GM12878 (cell line): ENCODE measurements at regions not wholly inside any gene's neighbourhood (a gene's known extent, or its start where the extent isn't known, plus 50 kb on each side); places are given as distances from the start of the nearest gene placed in this dataset.

Source experiments
- ATAC-seq: fragments of 200-7000 bp; cut with Tn5 transposase; 3 replicates; pipeline ENCODE4 v1.9.1; 2020; ENCODE audit warnings: mild to moderate bottlenecking, moderate library complexity
- BruUV-seq: library from RNA; stranded (reverse); fragments of 400-500 nt; replicated peaks from 2 replicates; lab custom pipeline; 2021; lab: Mats Ljungman, UMichigan
- CTCF ChIA-PET: fragments of 300-600 bp; sonication (Branson Sonifier 250); formaldehyde crosslinking; extraction: SDS; loops from one replicate; lab custom pipeline; 2021; ENCODE audit warnings: inconsistent platforms; lab: Yijun Ruan, JAX
- POLR2A ChIA-PET: fragments of 350-600 bp; formaldehyde crosslinking; extraction: SDS; loops from one replicate; lab custom pipeline; 2021; ENCODE audit warnings: inconsistent platforms; lab: Charles Lee
- RAD21 ChIA-PET: fragments of 300-600 bp; sonication (Branson Sonifier 250); formaldehyde crosslinking; loops from one replicate; lab custom pipeline; 2023; ENCODE audit warnings: antibody characterized with exemption; ENCODE audit not compliant: unreplicated experiment; lab: Charles Lee
- SMC1A ChIA-PET: fragments of 300-600 bp; sonication (Branson Sonifier 250); formaldehyde crosslinking; loops from one replicate; lab custom pipeline; 2023; ENCODE audit not compliant: unreplicated experiment, uncharacterized antibody; lab: Charles Lee
- DNase-seq: peaks from one replicate; pipeline ENCODE4 v3.0.0-alpha.2; 2011; ENCODE audit warnings: low read depth, low spot score
- FAIRE-seq: peaks from 3 replicates; lab custom pipeline; 2011; peaks lifted over from hg19 to GRCh38; lab: Jason Lieb, UNC
- H2AFZ ChIP-seq: 2 replicates; pipeline ENCODE4 v1.6.0; 2011; ENCODE audit warnings: low read depth, low read length, control low read depth; ENCODE audit not compliant: control insufficient read depth
- H3K27ac ChIP-seq: 2 replicates; pipeline ENCODE4 v1.5.1; 2011; ENCODE audit warnings: control low read depth; ENCODE audit not compliant: control insufficient read depth, insufficient read depth
- H3K27me3 ChIP-seq, 2 experiments: replicated peaks in 1 of 2; 2 replicates each; pipeline versions ENCODE4 v1.6.0 to v1.6.1; 2011; ENCODE audit warnings: low read length in 1 of 2; ENCODE audit not compliant: control insufficient read depth in 2 of 2, insufficient read depth in 2 of 2
- H3K36me3 ChIP-seq, 2 experiments: 2 replicates each; pipeline ENCODE4 v1.5.1; 2011; ENCODE audit warnings: low read length in 1 of 2; ENCODE audit not compliant: control insufficient read depth in 2 of 2, insufficient read depth in 2 of 2
- H3K4me1 ChIP-seq: 2 replicates; pipeline ENCODE4 v1.6.1; 2011; ENCODE audit warnings: mild to moderate bottlenecking, low read length, moderate library complexity, mixed read lengths; ENCODE audit not compliant: control insufficient read depth, insufficient read depth
- H3K4me2 ChIP-seq: 2 replicates; pipeline ENCODE4 v1.6.0; 2011; ENCODE audit warnings: control low read depth; ENCODE audit not compliant: control insufficient read depth, insufficient read depth
- H3K4me3 ChIP-seq: fragments of 200-600 bp; sonication (generic); 2 replicates; pipeline ENCODE4 v1.5.1; 2016
- H3K79me2 ChIP-seq: 2 replicates; pipeline ENCODE4 v1.6.0; 2011; ENCODE audit warnings: low read length; ENCODE audit not compliant: control insufficient read depth, insufficient read depth
- H3K9ac ChIP-seq: 2 replicates; pipeline ENCODE4 v1.8.0; 2011; ENCODE audit warnings: low read length, control low read depth, mixed read lengths; ENCODE audit not compliant: control insufficient read depth, insufficient read depth
- H3K9me3 ChIP-seq: replicated peaks from 3 replicates; pipeline ENCODE4 v1.5.1; 2011; ENCODE audit warnings: mild to moderate bottlenecking, low read length; ENCODE audit not compliant: control insufficient read depth, insufficient read depth
- H4K20me1 ChIP-seq: 2 replicates; pipeline ENCODE4 v1.6.0; 2011; ENCODE audit not compliant: control insufficient read depth, insufficient read depth
- ATF7 ChIP-seq: fragments of 450-650 bp; IDR thresholded peaks from 2 replicates; pipeline ENCODE4 v1.6.1; 2016; ENCODE audit warnings: low read depth, mild to moderate bottlenecking
- BRCA1 ChIP-seq: IDR thresholded peaks from 2 replicates; pipeline ENCODE4 v1.6.1; 2011; ENCODE audit warnings: low read depth, low read length, improper control_type of control experiment
- CEBPB ChIP-seq, 2 experiments: fragments of 150-350 bp in 1 of 2; IDR thresholded peaks; 2 replicates each; pipeline ENCODE4 v1.6.1; 2012 to 2014; ENCODE audit warnings: low read depth in 2 of 2, low read length in 2 of 2, borderline replicate concordance in 1 of 2, inconsistent platforms in 1 of 2
- CREB1 ChIP-seq: IDR thresholded peaks from 2 replicates; pipeline ENCODE4 v1.6.1; 2012; ENCODE audit warnings: low read depth, mild to moderate bottlenecking, inconsistent platforms
- CREM ChIP-seq: IDR thresholded peaks from 2 replicates; pipeline ENCODE4 v1.6.1; 2014; ENCODE audit warnings: antibody characterized with exemption, low read depth
- EED ChIP-seq: sonication (generic); IDR thresholded peaks from 2 replicates; pipeline ENCODE4 v1.6.1; 2016; ENCODE audit warnings: antibody characterized with exemption, low read depth
- FOXM1 ChIP-seq: IDR thresholded peaks from 2 replicates; pipeline ENCODE4 v1.6.1; 2012; ENCODE audit warnings: low read depth, mild to moderate bottlenecking, inconsistent platforms, low read length, moderate library complexity
- IKZF2 ChIP-seq, 2 experiments: fragments of 450-650 bp; IDR thresholded peaks; 2 replicates each; pipeline ENCODE4 v1.6.1; 2017; ENCODE audit warnings: mild to moderate bottlenecking in 2 of 2, moderate library complexity in 2 of 2
- JUNB ChIP-seq: IDR thresholded peaks from 2 replicates; pipeline ENCODE4 v1.6.1; 2016; ENCODE audit warnings: antibody characterized with exemption, mild to moderate bottlenecking
- JUND ChIP-seq: IDR thresholded peaks from 2 replicates; pipeline ENCODE4 v1.6.1; 2012; ENCODE audit warnings: low read depth, mild to moderate bottlenecking, low read length, improper control_type of control experiment, moderate library complexity
- NFXL1 ChIP-seq: fragments of 450-650 bp; IDR thresholded peaks from 2 replicates; pipeline ENCODE4 v1.6.1; 2017; ENCODE audit warnings: antibody characterized with exemption, mild to moderate bottlenecking, borderline replicate concordance
- NR2C1 ChIP-seq: fragments of 450-650 bp; IDR thresholded peaks from 2 replicates; pipeline ENCODE4 v1.6.1; 2017; ENCODE audit warnings: antibody characterized with exemption, mild to moderate bottlenecking, moderate library complexity
- NRF1 ChIP-seq: conservative IDR thresholded peaks from 2 replicates; pipeline ENCODE4 v1.6.1; 2011; ENCODE audit warnings: mild to moderate bottlenecking, low read depth, low read length, improper control_type of control experiment
- RFX5 ChIP-seq: IDR thresholded peaks from 2 replicates; pipeline ENCODE4 v1.6.1; 2011; ENCODE audit warnings: low read depth, low read length, improper control_type of control experiment
- RUNX3 ChIP-seq: IDR thresholded peaks from 2 replicates; pipeline ENCODE4 v1.6.1; 2012; ENCODE audit warnings: low read length, inconsistent platforms
- SMARCA5 ChIP-seq: fragments of 450-650 bp; IDR thresholded peaks from 2 replicates; pipeline ENCODE4 v1.6.1; 2017; ENCODE audit warnings: mild to moderate bottlenecking
- SRF ChIP-seq, 2 experiments: IDR thresholded peaks; 2 replicates each; pipeline ENCODE4 v1.6.1; 2011; ENCODE audit warnings: low read depth in 2 of 2, low read length in 2 of 2, mild to moderate bottlenecking in 1 of 2, moderate library complexity in 1 of 2
- YBX1 ChIP-seq: fragments of 450-650 bp; IDR thresholded peaks from 2 replicates; pipeline ENCODE4 v1.6.1; 2016; ENCODE audit warnings: antibody characterized with exemption
- WGBS: methylation state at CpG from one replicate; pipeline ENCODE4 v1.1.6; 2016; ENCODE audit warnings: low lambda C conversion rate; ENCODE audit not compliant: insufficient replicate concordance, insufficient coverage; ENCODE audit errors: missing lambda C conversion rate; 5-methylcytosine and 5-hydroxymethylcytosine counted together
- in situ Hi-C: fragments of 300-500 bp; cut with MboI; formaldehyde crosslinking; loops from 9 replicates; pipeline ENCODE4 v1.14.3; 2018; ENCODE audit warnings: mixed read lengths
- intact Hi-C: fragments of 100-400 bp; cut with micrococcal nuclease; formaldehyde crosslinking; loops from one replicate; pipeline ENCODE4 v1.14.2; 2022; ENCODE audit not compliant: unreplicated experiment
- TF ChIP-seq, protein P1 (sequence below): IDR thresholded peaks from 2 replicates; pipeline ENCODE4 v1.6.1; 2012; ENCODE audit warnings: low read depth, low read length, improper control_type of control experiment
- TF ChIP-seq, protein P2 (sequence below): IDR thresholded peaks from 2 replicates; pipeline ENCODE4 v1.6.1; 2011; ENCODE audit warnings: borderline replicate concordance, low read depth, mild to moderate bottlenecking, moderate library complexity, mixed read lengths, low read length; ENCODE audit not compliant: insufficient read depth; ENCODE audit errors: extremely low read length

DNA sequence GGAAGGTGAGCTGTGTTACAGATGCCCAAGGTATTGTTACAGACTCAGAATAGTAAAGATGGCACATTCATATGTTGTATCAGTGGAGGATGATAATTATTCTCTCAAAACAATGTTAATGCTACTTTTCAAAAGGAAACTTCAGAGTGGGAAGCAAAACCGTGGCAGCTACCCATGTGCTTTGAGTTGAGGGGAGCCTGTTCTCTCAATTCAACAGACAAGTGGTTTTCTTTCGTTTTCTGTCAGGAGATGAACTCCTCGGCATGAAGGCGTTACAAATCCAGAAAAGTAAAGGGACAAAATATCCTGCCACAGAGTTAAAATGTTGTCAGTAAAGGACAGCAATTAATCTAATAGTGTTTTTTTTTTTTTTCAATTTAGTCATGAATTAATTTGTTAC, 629.4 kb upstream of the GBE1 start:
- POLR2A ChIA-PET, result no interaction called here
- intact Hi-C loops (no loop called here), in situ Hi-C loops (no loop called here)
- FAIRE-seq (no peak), ATAC-seq (peak; percentile 66), DNase-seq (no peak)
- no peak overlapping the region for H3K4me2 ChIP-seq
- H3K4me1 ChIP-seq, result no peaks in the 10 kb centered on the region
- SMC1A ChIA-PET, result no interaction called here
- RAD21 ChIA-PET, result no interaction called here
- no peak for TF ChIP-seq IKZF2 (IDR thresholded peaks at IDR 0.05)
- TF ChIP-seq JUNB, result 0 out of 2 replicates have a peak, but pooled peaks have one; percentile 7
- TF ChIP-seq NFXL1, result no peak
- no peak for TF ChIP-seq NR2C1
- TF ChIP-seq BRCA1, result no peak
- no peak for TF ChIP-seq FOXM1
- H3K79me2 ChIP-seq, result no peaks in the 10 kb centered on the region
- H3K9me3 ChIP-seq, result no peaks in the 10 kb centered on the region
- H3K36me3 ChIP-seq, result no peaks in the 10 kb centered on the region
- H4K20me1 ChIP-seq, result no peaks in the 10 kb centered on the region
- H3K4me3 ChIP-seq, result no peak overlapping the region
- no TSS peak for BruUV-seq
- CTCF ChIA-PET, result no interaction called here
- H3K27me3 ChIP-seq, result no peaks in the 10 kb centered on the region
- no peak overlapping the region for H3K27ac ChIP-seq
- no peak overlapping the region for H2AFZ ChIP-seq
- 64% methylated on average over 4 of the region's 4 CpGs for WGBS
- H3K9ac ChIP-seq, result no peak overlapping the region

DNA sequence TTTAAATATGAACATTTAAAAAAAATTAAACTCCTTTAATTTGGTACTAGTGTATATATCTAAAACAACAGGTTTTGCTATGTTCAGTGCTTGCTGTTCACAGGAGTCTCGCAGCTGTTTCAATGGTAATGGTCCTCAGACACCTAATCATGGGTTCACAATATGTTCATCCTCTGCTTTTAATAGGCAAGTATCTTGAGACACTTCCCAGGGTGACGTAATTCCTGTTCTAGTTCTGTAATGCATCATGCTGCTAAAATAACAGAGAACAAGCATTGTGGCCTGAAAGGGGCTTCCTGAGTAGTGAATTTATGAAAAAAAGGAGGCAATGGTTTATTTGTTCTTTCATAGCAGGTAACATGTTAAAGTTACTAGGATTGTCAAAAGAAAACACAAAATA, 625.2 kb upstream of the GBE1 start:
- POLR2A ChIA-PET, result no interaction called here
- intact Hi-C loops (no loop called here), in situ Hi-C loops (no loop called here)
- Histone ChIP-seq H3K4me1 (no peaks in the 10 kb centered on the region), H3K27ac (no peak overlapping the region), H3K9me3 (no peaks in the 10 kb centered on the region), H3K4me2 (no peak overlapping the region), H2AFZ (no peak overlapping the region), H3K79me2 (no peaks in the 10 kb centered on the region), H3K36me3 (no peaks in the 10 kb centered on the region), H3K9ac (no peak overlapping the region), H3K27me3 (no peaks in the 10 kb centered on the region), H4K20me1 (no peaks in the 10 kb centered on the region), H3K4me3 (no peak overlapping the region)
- FAIRE-seq, result no peak
- ATAC-seq, result peak; percentile 76
- SMC1A ChIA-PET, result no interaction called here
- DNase-seq, result no peak
- 0% methylated on average over 2 of the region's 2 CpGs for WGBS
- no TSS peak for BruUV-seq
- CTCF ChIA-PET, result no interaction called here
- RAD21 ChIA-PET, result no interaction called here
- TF ChIP-seq YBX1 (no peak), JUND (no peak), NRF1 (no peak), RUNX3 (peak; percentile 37; the same call in 1 of the 2 replicates), CEBPB (IDR thresholded peaks at IDR 0.05; ENCODE audit: borderline replicate concordance in 1 of 2, low read depth in 2 of 2, low read length in 2 of 2) (no peak), SMARCA5 (no peak), IKZF2 (IDR thresholded peaks at IDR 0.05) (no peak), EED (no peak), SRF (IDR thresholded peaks at IDR 0.05; ENCODE audit: low read depth in 2 of 2, low read length in 2 of 2) (no peak), CREB1 (peak; percentile 32; the same call in 1 of the 2 replicates), RFX5 (no peak), CREM (0 out of 2 replicates have a peak, but pooled peaks have one; percentile 32), ATF7 (peak; percentile 67), JUNB (peak; percentile 68)
- TF ChIP-seq, protein P1, sequence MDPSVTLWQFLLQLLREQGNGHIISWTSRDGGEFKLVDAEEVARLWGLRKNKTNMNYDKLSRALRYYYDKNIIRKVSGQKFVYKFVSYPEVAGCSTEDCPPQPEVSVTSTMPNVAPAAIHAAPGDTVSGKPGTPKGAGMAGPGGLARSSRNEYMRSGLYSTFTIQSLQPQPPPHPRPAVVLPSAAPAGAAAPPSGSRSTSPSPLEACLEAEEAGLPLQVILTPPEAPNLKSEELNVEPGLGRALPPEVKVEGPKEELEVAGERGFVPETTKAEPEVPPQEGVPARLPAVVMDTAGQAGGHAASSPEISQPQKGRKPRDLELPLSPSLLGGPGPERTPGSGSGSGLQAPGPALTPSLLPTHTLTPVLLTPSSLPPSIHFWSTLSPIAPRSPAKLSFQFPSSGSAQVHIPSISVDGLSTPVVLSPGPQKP, result no peak
- TF ChIP-seq, protein P2, sequence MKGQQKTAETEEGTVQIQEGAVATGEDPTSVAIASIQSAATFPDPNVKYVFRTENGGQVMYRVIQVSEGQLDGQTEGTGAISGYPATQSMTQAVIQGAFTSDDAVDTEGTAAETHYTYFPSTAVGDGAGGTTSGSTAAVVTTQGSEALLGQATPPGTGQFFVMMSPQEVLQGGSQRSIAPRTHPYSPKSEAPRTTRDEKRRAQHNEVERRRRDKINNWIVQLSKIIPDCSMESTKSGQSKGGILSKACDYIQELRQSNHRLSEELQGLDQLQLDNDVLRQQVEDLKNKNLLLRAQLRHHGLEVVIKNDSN, result no peak
